HepG2 (cell line): ENCODE measurements at regions not wholly inside any gene's neighbourhood (a gene's known extent, or its start where the extent isn't known, plus 50 kb on each side); places are given as distances from the start of the nearest gene placed in this dataset.

ENCODE experiments used
- ATAC-seq: fragments of 200-7000 bp; cut with Tn5 transposase; 3 replicates; pipeline ENCODE4 v1.9.1; 2020; ENCODE audit warnings: mild to moderate bottlenecking, moderate library complexity
- BruUV-seq: library from RNA; stranded (reverse); fragments of 400-500 nt; replicated peaks from 2 replicates; lab custom pipeline; 2021; lab: Mats Ljungman, UMichigan
- CTCF ChIA-PET: fragments of 300-600 bp; formaldehyde crosslinking; extraction: SDS; loops from one replicate; lab custom pipeline; 2021; ENCODE audit warnings: low total read pairs, inconsistent platforms, low intra/inter-chr PET ratio; lab: Yijun Ruan, JAX
- POLR2A ChIA-PET: fragments of 350-600 bp; sonication (Branson Sonifier 250); formaldehyde crosslinking; loops from one replicate; lab custom pipeline; 2020; ENCODE audit warnings: antibody characterized with exemption, inconsistent platforms; lab: Yijun Ruan, JAX
- DNase-seq: peaks from one replicate; pipeline ENCODE4 v3.0.0-alpha.2; 2015; ENCODE audit warnings: low spot score
- FAIRE-seq: peaks from 3 replicates; lab custom pipeline; 2011; peaks lifted over from hg19 to GRCh38; lab: Jason Lieb, UNC
- H2AFZ ChIP-seq: one replicate; pipeline ENCODE4 v1.6.1; 2011; ENCODE audit warnings: low read length, inconsistent platforms
- H3K27ac ChIP-seq: fragments of 300-600 bp; 3 replicates; pipeline ENCODE4 v1.8.0; 2011; ENCODE audit warnings: mixed run types, mild to moderate bottlenecking, mixed read lengths, low read length, inconsistent platforms; ENCODE audit not compliant: insufficient read depth; ENCODE audit errors: extremely low read length
- H3K27me3 ChIP-seq, 2 experiments: fragments of 200-600 bp in 1 of 2; 2 replicates in 1 of 2; 3 replicates in 1 of 2; pipeline versions ENCODE4 v1.6.0 to v1.8.0; 2011; ENCODE audit warnings: low read length in 2 of 2, mild to moderate bottlenecking in 2 of 2, moderate library complexity in 2 of 2, inconsistent platforms in 1 of 2; ENCODE audit not compliant: insufficient read depth in 2 of 2, control insufficient read depth in 1 of 2
- H3K36me3 ChIP-seq, 2 experiments: fragments of 200-600 bp in 1 of 2; replicated peaks in 1 of 2; 2 replicates in 1 of 2; 3 replicates in 1 of 2; pipeline versions ENCODE4 v1.5.1 to v1.8.0; 2011; ENCODE audit warnings: low read length in 2 of 2, inconsistent platforms in 1 of 2; ENCODE audit not compliant: insufficient read depth in 2 of 2, control insufficient read depth in 1 of 2
- H3K4me1 ChIP-seq: 2 replicates; pipeline ENCODE4 v1.5.1; 2012; ENCODE audit warnings: low read length, inconsistent platforms; ENCODE audit not compliant: insufficient read depth
- H3K4me2 ChIP-seq: 2 replicates; pipeline ENCODE4 v1.6.0; 2011; ENCODE audit warnings: low read depth, low read length, inconsistent platforms
- H3K4me3 ChIP-seq, 3 experiments: fragments of 200-600 bp in 1 of 3; sonication (generic), shearing (Covaris generic) in 1 of 3; replicated peaks in 1 of 3; 2 replicates each; pipeline ENCODE4 v1.5.1; 2011 to 2016; ENCODE audit warnings: low read length in 3 of 3, inconsistent platforms in 2 of 3, low read depth in 2 of 3, mild to moderate bottlenecking in 2 of 3, control low read depth in 1 of 3, mixed read lengths in 1 of 3; ENCODE audit not compliant: insufficient read depth in 1 of 3
- H3K79me2 ChIP-seq: one replicate; pipeline ENCODE4 v1.6.1; 2011; ENCODE audit warnings: low read length, inconsistent platforms; ENCODE audit not compliant: insufficient read depth
- H3K9ac ChIP-seq: 2 replicates; pipeline ENCODE4 v1.6.0; 2011; ENCODE audit warnings: mild to moderate bottlenecking, low read depth, low read length, inconsistent platforms; ENCODE audit not compliant: insufficient read depth
- H3K9me3 ChIP-seq: 2 replicates; pipeline ENCODE4 v1.5.1; 2012; ENCODE audit warnings: mild to moderate bottlenecking, low read length
- H4K20me1 ChIP-seq: 2 replicates; pipeline ENCODE4 v1.6.0; 2011; ENCODE audit warnings: inconsistent platforms, mild to moderate bottlenecking, low read length, moderate library complexity; ENCODE audit not compliant: insufficient read depth
- ASH2L ChIP-seq: fragments of 300-600, 200-600 bp; sonication (generic); IDR thresholded peaks from 2 replicates; pipeline ENCODE4 v1.7.0; 2017; ENCODE audit warnings: low read depth, mild to moderate bottlenecking, moderate library complexity, mixed read lengths, low read length; ENCODE audit not compliant: insufficient read length
- CEBPB ChIP-seq: IDR thresholded peaks from 2 replicates; pipeline ENCODE4 v1.6.1; 2011; ENCODE audit warnings: low read depth, low read length, improper control_type of control experiment, borderline replicate concordance
- CHD2 ChIP-seq: IDR thresholded peaks from 2 replicates; pipeline ENCODE4 v1.6.1; 2011; ENCODE audit warnings: low read depth, low read length, improper control_type of control experiment
- GFI1 ChIP-seq: sonication (generic); formaldehyde crosslinking; IDR thresholded peaks from 2 replicates; pipeline ENCODE4 v1.5.0; 2020; ENCODE audit warnings: missing genetic modification reagents, mild to moderate bottlenecking, borderline replicate concordance
- MAFG ChIP-seq: sonication (generic); formaldehyde crosslinking; IDR thresholded peaks from 2 replicates; pipeline ENCODE4 v1.5.1; 2020; ENCODE audit warnings: mild to moderate bottlenecking, missing genetic modification reagents
- MXD3 ChIP-seq: IDR thresholded peaks from 2 replicates; pipeline ENCODE4 v1.6.1; 2016; ENCODE audit warnings: mild to moderate bottlenecking, missing biosample characterization, missing genetic modification reagents
- NAIF1 ChIP-seq: sonication (generic); formaldehyde crosslinking; IDR thresholded peaks from 2 replicates; pipeline ENCODE4 v1.5.0; 2020; ENCODE audit warnings: mild to moderate bottlenecking, missing genetic modification reagents, borderline replicate concordance
- RORA ChIP-seq: sonication (generic); formaldehyde crosslinking; IDR thresholded peaks from 2 replicates; pipeline ENCODE4 v1.5.0; 2020; ENCODE audit warnings: mild to moderate bottlenecking, missing genetic modification reagents, moderate library complexity
- SAP130 ChIP-seq: IDR thresholded peaks from 2 replicates; pipeline ENCODE4 v1.6.1; 2016; ENCODE audit warnings: low read depth
- SIX4 ChIP-seq: sonication (generic); formaldehyde crosslinking; IDR thresholded peaks from 2 replicates; pipeline ENCODE4 v1.4.0; 2020; ENCODE audit warnings: missing genetic modification reagents
- TAF15 ChIP-seq: fragments of 200-400 bp; formaldehyde crosslinking; IDR thresholded peaks from one replicate; pipeline ENCODE4 v1.6.1; 2018; ENCODE audit warnings: mild to moderate bottlenecking, low read depth, low read length; ENCODE audit not compliant: poor library complexity, severe bottlenecking
- THAP7 ChIP-seq: sonication (generic); formaldehyde crosslinking; IDR thresholded peaks from 2 replicates; pipeline ENCODE4 v1.8.1; 2023; ENCODE audit warnings: mild to moderate bottlenecking, missing genetic modification reagents
- ZNF160 ChIP-seq: sonication (generic); formaldehyde crosslinking; IDR thresholded peaks from 2 replicates; pipeline ENCODE4 v1.8.0; 2022; ENCODE audit warnings: mild to moderate bottlenecking, inconsistent platforms, missing genetic modification reagents
- ZNF180 ChIP-seq: sonication (generic); formaldehyde crosslinking; IDR thresholded peaks from 2 replicates; pipeline ENCODE4 v1.4.0; 2020; ENCODE audit warnings: low read depth, missing genetic modification reagents, borderline replicate concordance
- ZNF260 ChIP-seq: sonication (generic); formaldehyde crosslinking; IDR thresholded peaks from 2 replicates; pipeline ENCODE4 v1.4.0; 2020; ENCODE audit warnings: missing genetic modification reagents, low read depth, mild to moderate bottlenecking, borderline replicate concordance
- ZNF33A ChIP-seq: sonication (generic); formaldehyde crosslinking; IDR thresholded peaks from 2 replicates; pipeline ENCODE4 v1.5.1; 2020; ENCODE audit warnings: missing genetic modification reagents, mild to moderate bottlenecking, moderate library complexity, borderline replicate concordance
- ZNF383 ChIP-seq: sonication (generic); formaldehyde crosslinking; IDR thresholded peaks from 2 replicates; pipeline ENCODE4 v1.4.0; 2020; ENCODE audit warnings: missing genetic modification reagents, mild to moderate bottlenecking, borderline replicate concordance
- ZNF431 ChIP-seq: sonication (generic); formaldehyde crosslinking; IDR thresholded peaks from 2 replicates; pipeline ENCODE4 v1.9.0; 2022; ENCODE audit warnings: missing genetic modification reagents, low read depth, mild to moderate bottlenecking, borderline replicate concordance
- ZNF616 ChIP-seq: sonication (generic); formaldehyde crosslinking; IDR thresholded peaks from 2 replicates; pipeline ENCODE4 v1.5.0; 2020; ENCODE audit warnings: low read depth, mild to moderate bottlenecking, missing genetic modification reagents
- ZNF879 ChIP-seq: sonication (generic); formaldehyde crosslinking; IDR thresholded peaks from 2 replicates; pipeline ENCODE4 v1.8.1; 2023; ENCODE audit warnings: missing genetic modification reagents
- ZSCAN31 ChIP-seq: sonication (generic); formaldehyde crosslinking; IDR thresholded peaks from 2 replicates; pipeline ENCODE4 v1.5.0; 2020; ENCODE audit warnings: low read depth, mild to moderate bottlenecking, missing genetic modification reagents
- WGBS: methylation state at CpG from one replicate; pipeline ENCODE4 v1.1.6; 2017; ENCODE audit warnings: low lambda C conversion rate; 5-methylcytosine and 5-hydroxymethylcytosine counted together
- in situ Hi-C: cut with HindIII; loops from 2 replicates; pipeline ENCODE4 v1.10.0; 2017; ENCODE audit warnings: low pct_unique_long_range_greater_than_20kb; ENCODE audit not compliant: extremely low pct_ligation_motif_present
- intact Hi-C: fragments of 100-400 bp; cut with micrococcal nuclease; formaldehyde crosslinking; loops from one replicate; pipeline ENCODE4 v1.10.0; 2022; ENCODE audit not compliant: unreplicated experiment

- Histone ChIP-seq H3K4me2 (no peak overlapping the region), H3K9me3 (no peaks in the 10 kb centered on the region), H3K79me2 (no peaks in the 10 kb centered on the region), H3K4me3 (no peak overlapping the region), H2AFZ (no peak overlapping the region), H3K27me3 (no peaks in the 10 kb centered on the region), H3K27ac (no peak overlapping the region), H3K36me3 (no peaks in the 10 kb centered on the region), H4K20me1 (no peaks in the 10 kb centered on the region), H3K4me1 (no peaks in the 10 kb centered on the region), H3K9ac (no peak overlapping the region)
- WGBS, result 50% methylated on average over 4 of the region's 4 CpGs
- in situ Hi-C loops, result no loop called here
- no TSS peak for BruUV-seq
- no peak for DNase-seq
- ChIA-PET CTCF (no interaction called here), POLR2A (no interaction called here)
- no peak for FAIRE-seq
- TF ChIP-seq ZNF431 (no peak), ZNF160 (CRISPR knock-in tag) (no peak), ZNF33A (CRISPR knock-in tag) (no peak), RORA (CRISPR knock-in tag) (no peak), SIX4 (no peak), MXD3 (CRISPR knock-in tag) (no peak), SAP130 (CRISPR knock-in tag) (no peak), MAFG (CRISPR knock-in tag) (no peak), CEBPB (no peak)
- no peak for ATAC-seq
- intact Hi-C loops, result no loop called here
Measured at GRCh38 chr18:42606886-42607495, 508.5 kb downstream of the RIT2 start.

GRCh38 chr18:42611134-42611533 is 504.4 kb downstream of the RIT2 start:
- WGBS, result 94% methylated on average over 1 of the region's 1 CpG
- Histone ChIP-seq H3K36me3 (no peaks in the 10 kb centered on the region), H3K9ac (no peak overlapping the region), H2AFZ (no peak overlapping the region), H4K20me1 (no peaks in the 10 kb centered on the region), H3K4me1 (no peaks in the 10 kb centered on the region), H3K4me3 (no peak overlapping the region), H3K4me2 (no peak overlapping the region), H3K9me3 (no peaks in the 10 kb centered on the region), H3K79me2 (no peaks in the 10 kb centered on the region), H3K27me3 (no peaks in the 10 kb centered on the region), H3K27ac (no peak overlapping the region)
- DNase-seq (no peak), ATAC-seq (no peak), FAIRE-seq (no peak)
- intact Hi-C loops (no loop called here), in situ Hi-C loops (no loop called here)
- BruUV-seq, result no TSS peak
- ChIA-PET CTCF (no interaction called here), POLR2A (no interaction called here)
- TF ChIP-seq NAIF1 (CRISPR knock-in tag), result no peak
- TF ChIP-seq TAF15, result no peak
- no peak for TF ChIP-seq ZNF879 (CRISPR knock-in tag)
- TF ChIP-seq ZNF383 (CRISPR knock-in tag), result no peak
- no peak for TF ChIP-seq GFI1 (CRISPR knock-in tag)
- TF ChIP-seq ASH2L, result no peak
- no peak for TF ChIP-seq ZNF180
- TF ChIP-seq ZSCAN31 (CRISPR knock-in tag), result no peak
- no peak for TF ChIP-seq ZNF616
- TF ChIP-seq THAP7 (CRISPR knock-in tag), result no peak
- TF ChIP-seq ZNF260 (CRISPR knock-in tag), result no peak
- TF ChIP-seq CHD2, result no peak
